Endothelial cell (in vitro differentiated cells): ENCODE measurements at regions not wholly inside any gene's neighbourhood (a gene's known extent, or its start where the extent isn't known, plus 50 kb on each side); places are given as distances from the start of the nearest gene placed in this dataset.

Source experiments
- DNase-seq: peaks from one replicate; pipeline ENCODE4 v3.0.0; 2021; ENCODE audit warnings: low spot score
- H3K27ac Mint-ChIP-seq: one replicate; pipeline ENCODE4 v1.8.0; 2021; ENCODE audit warnings: mixed read lengths, inconsistent platforms; ENCODE audit not compliant: unreplicated experiment
- H3K27me3 Mint-ChIP-seq: one replicate; pipeline ENCODE4 v1.8.0; 2021; ENCODE audit warnings: mild to moderate bottlenecking, moderate library complexity, mixed read lengths, inconsistent platforms; ENCODE audit not compliant: unreplicated experiment
- H3K36me3 Mint-ChIP-seq: one replicate; pipeline ENCODE4 v1.8.0; 2021; ENCODE audit warnings: mild to moderate bottlenecking, low read depth, mixed read lengths, inconsistent platforms; ENCODE audit not compliant: unreplicated experiment
- H3K4me1 Mint-ChIP-seq: one replicate; pipeline ENCODE4 v1.8.0; 2021; ENCODE audit warnings: mild to moderate bottlenecking, mixed read lengths, inconsistent platforms; ENCODE audit not compliant: unreplicated experiment
- H3K4me3 Mint-ChIP-seq: one replicate; pipeline ENCODE4 v1.8.0; 2021; ENCODE audit warnings: mild to moderate bottlenecking, mixed read lengths, inconsistent platforms; ENCODE audit not compliant: unreplicated experiment
- H3K9me3 Mint-ChIP-seq: one replicate; pipeline ENCODE4 v1.8.0; 2021; ENCODE audit warnings: mixed read lengths, inconsistent platforms; ENCODE audit not compliant: unreplicated experiment
- TF ChIP-seq, protein P1 (sequence below): fragments of 200-600 bp; sonication (generic); IDR thresholded peaks from one replicate; pipeline ENCODE4 v1.5.0; 2021; ENCODE audit warnings: antibody characterized with exemption; ENCODE audit not compliant: unreplicated experiment

DNA sequence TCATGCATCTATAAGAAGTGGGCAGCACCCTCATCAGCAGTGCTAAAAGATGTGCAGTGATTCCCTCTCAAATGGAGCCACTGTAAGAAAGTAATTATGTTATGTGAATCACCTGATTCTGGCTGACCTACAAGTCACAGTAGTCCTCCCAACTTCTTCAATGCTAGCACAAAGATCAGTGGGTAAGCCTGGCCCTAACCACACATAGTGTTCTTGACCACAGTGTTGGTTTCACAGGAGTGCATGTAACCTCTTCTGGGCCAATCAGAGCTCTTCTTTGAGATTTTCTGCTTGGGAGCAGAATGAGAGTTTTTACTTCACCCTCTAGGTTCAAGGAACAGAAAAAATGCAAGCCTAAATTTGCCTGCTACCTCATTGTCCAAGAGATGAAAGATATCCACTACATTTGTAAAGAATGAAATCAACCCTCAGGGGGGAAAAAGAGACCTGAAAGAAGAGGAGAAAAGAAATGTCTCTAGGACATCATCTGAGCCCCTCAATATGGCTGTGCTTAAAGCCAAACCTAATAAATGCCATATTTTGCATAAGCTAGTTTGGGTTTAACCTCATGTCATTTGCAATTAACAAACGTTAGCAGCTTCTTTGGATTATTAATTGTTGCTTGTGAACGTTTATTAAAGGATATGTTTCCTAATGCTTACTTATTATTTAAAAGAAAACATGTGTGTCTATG is 65.3 kb upstream of the ADRB2 start:
- TF ChIP-seq, protein P1, sequence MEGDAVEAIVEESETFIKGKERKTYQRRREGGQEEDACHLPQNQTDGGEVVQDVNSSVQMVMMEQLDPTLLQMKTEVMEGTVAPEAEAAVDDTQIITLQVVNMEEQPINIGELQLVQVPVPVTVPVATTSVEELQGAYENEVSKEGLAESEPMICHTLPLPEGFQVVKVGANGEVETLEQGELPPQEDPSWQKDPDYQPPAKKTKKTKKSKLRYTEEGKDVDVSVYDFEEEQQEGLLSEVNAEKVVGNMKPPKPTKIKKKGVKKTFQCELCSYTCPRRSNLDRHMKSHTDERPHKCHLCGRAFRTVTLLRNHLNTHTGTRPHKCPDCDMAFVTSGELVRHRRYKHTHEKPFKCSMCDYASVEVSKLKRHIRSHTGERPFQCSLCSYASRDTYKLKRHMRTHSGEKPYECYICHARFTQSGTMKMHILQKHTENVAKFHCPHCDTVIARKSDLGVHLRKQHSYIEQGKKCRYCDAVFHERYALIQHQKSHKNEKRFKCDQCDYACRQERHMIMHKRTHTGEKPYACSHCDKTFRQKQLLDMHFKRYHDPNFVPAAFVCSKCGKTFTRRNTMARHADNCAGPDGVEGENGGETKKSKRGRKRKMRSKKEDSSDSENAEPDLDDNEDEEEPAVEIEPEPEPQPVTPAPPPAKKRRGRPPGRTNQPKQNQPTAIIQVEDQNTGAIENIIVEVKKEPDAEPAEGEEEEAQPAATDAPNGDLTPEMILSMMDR, result no peak
- no peaks in the 10 kb centered on the region for H3K27me3 Mint-ChIP-seq
- no peaks in the 10 kb centered on the region for H3K9me3 Mint-ChIP-seq
- no peak overlapping the region for H3K27ac Mint-ChIP-seq
- H3K36me3 Mint-ChIP-seq, result no peaks in the 10 kb centered on the region
- H3K4me1 Mint-ChIP-seq, result no peaks in the 10 kb centered on the region
- H3K4me3 Mint-ChIP-seq, result no peak overlapping the region
- no peak for DNase-seq

DNA sequence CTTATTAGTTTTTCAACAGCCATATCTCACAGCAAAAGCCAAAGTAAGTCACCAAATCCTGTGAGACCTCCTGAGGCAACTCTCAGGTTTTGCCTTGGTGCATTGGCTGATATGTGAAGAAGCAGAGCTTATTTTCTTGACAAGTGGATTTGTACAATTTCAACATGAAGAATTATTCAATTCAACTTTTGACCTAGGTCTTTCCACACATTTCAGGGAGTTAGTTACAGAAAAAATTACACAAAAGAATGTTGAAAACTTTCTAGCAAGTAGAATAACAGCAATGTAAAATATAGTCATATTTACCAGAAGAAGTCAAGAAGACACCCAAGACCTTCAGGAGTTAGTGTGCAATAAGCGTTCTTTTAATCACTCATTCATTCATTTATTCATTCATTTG is 62.4 kb upstream of the ADRB2 start:
- no peak overlapping the region for H3K27ac Mint-ChIP-seq
- no peaks in the 10 kb centered on the region for H3K4me1 Mint-ChIP-seq
- no peak for DNase-seq
- no peak overlapping the region for H3K4me3 Mint-ChIP-seq
- no peaks in the 10 kb centered on the region for H3K36me3 Mint-ChIP-seq
- TF ChIP-seq, protein P1, result no peak
- no peaks in the 10 kb centered on the region for H3K27me3 Mint-ChIP-seq
- H3K9me3 Mint-ChIP-seq, result no peaks in the 10 kb centered on the region

DNA sequence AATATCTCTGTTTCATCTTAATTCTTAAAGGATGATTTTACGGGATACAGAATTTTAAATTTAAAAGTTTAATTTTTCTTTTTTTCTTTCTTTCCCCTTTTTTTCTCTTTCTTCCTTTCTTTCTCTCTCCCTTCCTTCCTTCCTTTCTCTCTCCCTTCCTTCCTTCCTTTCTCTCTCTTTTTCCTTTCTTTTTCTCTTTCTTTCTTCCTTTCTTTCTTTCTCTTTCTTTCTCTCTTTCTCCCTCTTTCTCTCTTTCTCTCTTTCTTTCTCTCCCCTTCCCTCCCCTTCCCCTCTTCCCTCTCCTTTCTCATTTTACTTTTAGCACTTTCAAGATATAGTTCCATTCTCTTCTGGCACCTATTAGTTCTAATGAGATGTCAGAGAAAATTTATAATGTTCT is 61.4 kb upstream of the ADRB2 start:
- no peaks in the 10 kb centered on the region for H3K4me1 Mint-ChIP-seq
- no peaks in the 10 kb centered on the region for H3K36me3 Mint-ChIP-seq
- TF ChIP-seq, protein P1, result no peak
- H3K27ac Mint-ChIP-seq, result no peak overlapping the region
- DNase-seq, result no peak
- no peak overlapping the region for H3K4me3 Mint-ChIP-seq
- no peaks in the 10 kb centered on the region for H3K27me3 Mint-ChIP-seq
- no peaks in the 10 kb centered on the region for H3K9me3 Mint-ChIP-seq

DNA sequence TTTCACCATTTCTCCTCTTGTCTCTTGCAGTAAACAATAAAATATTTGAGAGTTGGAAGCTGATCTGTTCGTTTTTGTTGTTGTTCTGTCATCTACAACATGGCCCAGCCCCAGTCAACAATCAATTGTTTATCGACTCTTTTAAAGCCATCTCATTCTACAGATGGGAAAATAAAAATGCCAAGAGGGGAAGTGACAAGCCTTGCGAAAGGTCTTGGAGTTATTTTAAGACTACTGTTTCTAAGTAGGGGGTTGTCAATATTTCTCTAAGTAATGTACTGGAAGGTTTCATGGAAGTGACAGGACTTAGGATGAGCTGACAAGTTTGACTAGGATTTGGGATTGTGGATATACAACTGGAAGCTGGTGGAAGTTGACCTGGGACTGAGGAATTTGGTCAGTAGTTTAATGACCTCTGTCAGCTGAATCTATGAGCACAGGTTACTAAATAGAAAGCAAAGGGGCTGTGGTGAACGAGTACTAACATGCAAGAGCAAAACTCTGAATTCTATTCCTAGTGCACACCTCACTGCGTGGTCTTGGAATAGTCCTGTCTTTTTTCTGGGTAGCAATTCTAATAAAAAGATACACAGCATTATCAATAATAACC is 57.5 kb upstream of the ADRB2 start:
- no peaks in the 10 kb centered on the region for H3K36me3 Mint-ChIP-seq
- no peak overlapping the region for H3K4me3 Mint-ChIP-seq
- no peaks in the 10 kb centered on the region for H3K9me3 Mint-ChIP-seq
- no peak overlapping the region for H3K27ac Mint-ChIP-seq
- no peaks in the 10 kb centered on the region for H3K27me3 Mint-ChIP-seq
- TF ChIP-seq, protein P1, result no peak
- no peak for DNase-seq
- H3K4me1 Mint-ChIP-seq, result no peaks in the 10 kb centered on the region

DNA sequence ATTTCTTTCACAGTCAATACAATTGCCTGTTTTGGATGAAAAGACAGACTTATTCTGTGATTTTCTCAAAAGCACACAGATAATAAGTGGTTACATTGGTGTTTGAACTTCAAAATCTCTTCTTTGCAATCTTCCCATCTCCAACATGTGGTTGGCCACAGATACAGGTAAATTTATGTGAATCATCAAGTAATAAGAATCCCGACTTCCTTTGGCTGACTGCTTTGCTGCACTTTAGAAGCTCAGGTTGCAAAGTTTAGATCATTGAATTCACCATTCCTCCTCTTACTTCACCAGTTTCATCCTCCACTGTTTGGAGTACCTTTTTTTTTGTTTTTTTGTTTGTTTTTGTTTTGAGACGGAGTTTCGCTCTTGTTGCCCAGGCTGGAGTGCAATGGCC is 56.5 kb upstream of the ADRB2 start:
- Mint-ChIP-seq H3K27me3 (no peaks in the 10 kb centered on the region), H3K4me1 (no peaks in the 10 kb centered on the region), H3K9me3 (no peaks in the 10 kb centered on the region), H3K27ac (no peak overlapping the region), H3K36me3 (no peaks in the 10 kb centered on the region), H3K4me3 (no peak overlapping the region)
- TF ChIP-seq, protein P1, result no peak
- no peak for DNase-seq
